ENCODE measurements at regions not wholly inside any gene's neighbourhood (a gene's known extent, or its start where the extent isn't known, plus 50 kb on each side); places are given as distances from the start of the nearest gene placed in this dataset.

DNA sequence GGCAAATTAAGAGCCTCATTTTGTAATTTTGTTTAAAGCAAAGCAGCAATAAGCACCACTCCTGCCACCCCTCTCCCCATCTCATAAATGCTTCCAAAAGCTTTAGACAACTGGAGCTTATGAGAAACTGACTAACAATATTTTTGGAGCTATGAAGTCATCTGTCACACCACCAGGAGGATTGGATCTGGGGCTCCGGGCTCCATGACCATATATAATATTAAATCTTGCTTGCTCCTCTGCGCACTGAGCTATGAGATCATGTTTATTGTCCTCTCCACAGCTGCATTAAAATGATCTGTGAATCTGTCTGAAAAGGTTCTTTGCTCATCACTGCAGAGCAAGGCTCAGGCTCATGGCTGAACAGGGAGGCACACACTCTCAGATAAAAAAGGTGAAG, 323.7 kb downstream of the ZNF621 start:
- DNase-seq, result no peak
- TF ChIP-seq, protein P1, sequence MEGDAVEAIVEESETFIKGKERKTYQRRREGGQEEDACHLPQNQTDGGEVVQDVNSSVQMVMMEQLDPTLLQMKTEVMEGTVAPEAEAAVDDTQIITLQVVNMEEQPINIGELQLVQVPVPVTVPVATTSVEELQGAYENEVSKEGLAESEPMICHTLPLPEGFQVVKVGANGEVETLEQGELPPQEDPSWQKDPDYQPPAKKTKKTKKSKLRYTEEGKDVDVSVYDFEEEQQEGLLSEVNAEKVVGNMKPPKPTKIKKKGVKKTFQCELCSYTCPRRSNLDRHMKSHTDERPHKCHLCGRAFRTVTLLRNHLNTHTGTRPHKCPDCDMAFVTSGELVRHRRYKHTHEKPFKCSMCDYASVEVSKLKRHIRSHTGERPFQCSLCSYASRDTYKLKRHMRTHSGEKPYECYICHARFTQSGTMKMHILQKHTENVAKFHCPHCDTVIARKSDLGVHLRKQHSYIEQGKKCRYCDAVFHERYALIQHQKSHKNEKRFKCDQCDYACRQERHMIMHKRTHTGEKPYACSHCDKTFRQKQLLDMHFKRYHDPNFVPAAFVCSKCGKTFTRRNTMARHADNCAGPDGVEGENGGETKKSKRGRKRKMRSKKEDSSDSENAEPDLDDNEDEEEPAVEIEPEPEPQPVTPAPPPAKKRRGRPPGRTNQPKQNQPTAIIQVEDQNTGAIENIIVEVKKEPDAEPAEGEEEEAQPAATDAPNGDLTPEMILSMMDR (IDR thresholded peaks at IDR 0.05), result no peak
- TF ChIP-seq POLR2A (IDR thresholded peaks at IDR 0.05), result no peak
- Histone ChIP-seq H3K4me3 (no peak overlapping the region), H3K27ac (no peak overlapping the region), H3K36me3 (ENCODE audit: low read depth, missing control alignments) (no peaks in the 10 kb centered on the region), H3K9me3 (no peaks in the 10 kb centered on the region), H3K4me1 (no peaks in the 10 kb centered on the region), H3K27me3 (no peaks in the 10 kb centered on the region)
- intact Hi-C loops (cut with DNase I; ENCODE audit: low total_unique reads), result no loop called here
- 91 to 94% methylated on average over 2 of the region's 2 CpGs for WGBS, 2 donors

DNA sequence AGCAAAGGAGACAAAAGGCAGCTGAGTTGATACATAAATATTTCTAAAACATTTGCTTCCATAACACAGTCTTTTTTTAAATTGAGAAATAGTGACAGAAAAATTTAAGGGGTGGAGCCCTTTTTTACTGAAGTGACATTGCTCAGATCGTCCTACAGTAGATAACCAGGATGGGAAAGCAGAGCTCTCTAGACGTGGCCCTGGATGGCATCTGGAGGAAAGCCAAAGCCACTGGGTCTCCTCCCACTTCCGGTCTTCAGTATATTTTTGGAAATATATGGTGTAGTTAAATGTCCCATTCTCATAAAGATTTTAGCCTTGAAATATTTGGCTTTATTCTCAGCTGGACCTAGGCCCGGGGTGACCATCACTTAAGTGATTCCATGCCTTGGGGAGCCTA, 326.1 kb downstream of the ZNF621 start:
- no peaks in the 10 kb centered on the region for H3K36me3 ChIP-seq (ENCODE audit: low read depth, missing control alignments)
- H3K4me3 ChIP-seq, result no peak overlapping the region
- intact Hi-C loops (cut with DNase I; ENCODE audit: low total_unique reads), result no loop called here
- no peaks in the 10 kb centered on the region for H3K9me3 ChIP-seq
- no peaks in the 10 kb centered on the region for H3K27me3 ChIP-seq
- H3K4me1 ChIP-seq, result no peaks in the 10 kb centered on the region
- no peak overlapping the region for H3K27ac ChIP-seq
- DNase-seq, result no peak
- WGBS, 2 donors, result 52 to 57% methylated on average over 4 of the region's 4 CpGs
- TF ChIP-seq POLR2A (IDR thresholded peaks at IDR 0.05), result no peak

DNA sequence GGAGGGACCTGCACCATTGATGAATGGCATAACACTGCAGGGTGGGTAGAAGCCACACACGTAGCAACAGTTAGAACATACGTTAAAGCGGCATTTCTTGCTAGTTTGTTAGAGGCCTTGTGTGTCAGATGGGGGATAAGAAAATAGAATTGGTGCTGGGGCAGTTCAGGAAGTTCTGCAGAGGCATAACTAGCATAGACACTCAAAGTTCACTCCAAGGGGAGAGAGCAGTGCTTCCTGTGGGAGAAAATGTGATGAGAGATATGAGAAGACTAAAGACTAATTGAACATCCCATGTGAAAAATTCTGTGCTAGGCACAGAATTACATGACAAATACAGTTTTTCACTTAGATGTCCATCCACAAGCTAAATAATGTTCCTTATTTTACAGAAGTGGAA, 327.1 kb downstream of the ZNF621 start:
- intact Hi-C loops (cut with DNase I; ENCODE audit: low total_unique reads), result no loop called here
- H3K4me3 ChIP-seq, result no peak overlapping the region
- no peaks in the 10 kb centered on the region for H3K4me1 ChIP-seq
- no peaks in the 10 kb centered on the region for H3K27me3 ChIP-seq
- H3K9me3 ChIP-seq, result no peaks in the 10 kb centered on the region
- no peak for DNase-seq
- WGBS, 2 donors, result 87 to 93% methylated on average over 3 of the region's 3 CpGs
- no peaks in the 10 kb centered on the region for H3K36me3 ChIP-seq (ENCODE audit: low read depth, missing control alignments)
- no peak overlapping the region for H3K27ac ChIP-seq
- no peak for TF ChIP-seq POLR2A (IDR thresholded peaks at IDR 0.05)
- TF ChIP-seq, protein P1 (IDR thresholded peaks at IDR 0.05), result no peak

DNA sequence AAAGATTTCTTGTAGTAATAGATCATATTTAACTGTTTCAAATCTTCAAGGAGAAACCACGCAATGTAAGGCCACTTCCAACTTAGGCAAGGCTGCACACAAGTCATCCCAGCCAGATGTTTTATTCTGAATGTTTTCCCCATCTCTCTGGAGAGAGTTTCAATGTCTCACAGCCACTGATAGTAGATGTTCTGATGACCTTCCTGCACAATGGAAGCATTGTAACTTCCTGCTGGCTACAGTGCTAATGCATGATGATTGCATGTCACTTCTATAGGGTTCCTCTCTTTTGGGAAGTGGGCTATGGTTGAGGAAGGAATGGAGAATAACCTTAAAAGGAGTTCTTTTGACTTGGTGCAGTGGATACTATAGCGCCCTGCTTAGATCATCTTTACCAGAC, 328.0 kb downstream of the ZNF621 start:
- intact Hi-C loops (cut with DNase I; ENCODE audit: low total_unique reads), result no loop called here
- no peak overlapping the region for H3K27ac ChIP-seq

DNA sequence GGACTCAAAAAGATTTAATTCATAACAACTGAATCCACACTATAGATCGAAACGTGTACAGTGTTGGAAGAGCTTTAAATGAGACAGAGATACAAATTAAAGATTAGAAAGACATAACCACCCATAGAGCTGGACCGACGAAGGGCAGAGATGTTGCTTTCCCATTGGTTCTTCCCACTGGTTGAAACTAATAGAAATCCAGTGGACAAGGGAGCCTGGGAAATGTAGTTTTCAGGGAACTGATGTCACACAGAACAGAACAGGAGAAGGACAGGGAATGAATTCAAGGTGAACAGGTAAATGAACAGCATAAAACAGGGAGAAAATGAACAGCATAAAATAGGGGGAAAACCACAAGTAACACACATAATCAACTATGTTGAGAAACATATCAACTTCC, 328.7 kb downstream of the ZNF621 start:
- TF ChIP-seq, protein P1 (IDR thresholded peaks at IDR 0.05), result no peak
- TF ChIP-seq POLR2A (IDR thresholded peaks at IDR 0.05), result no peak
- Histone ChIP-seq H3K27me3 (no peaks in the 10 kb centered on the region), H3K27ac (no peak overlapping the region), H3K36me3 (ENCODE audit: low read depth, missing control alignments) (no peaks in the 10 kb centered on the region), H3K4me3 (no peak overlapping the region), H3K9me3 (no peaks in the 10 kb centered on the region), H3K4me1 (no peaks in the 10 kb centered on the region)
- no peak for DNase-seq
- intact Hi-C loops (cut with DNase I; ENCODE audit: low total_unique reads), result no loop called here
- 90 to 92% methylated on average over 4 of the region's 4 CpGs for WGBS, 2 donors

More for the DNA sequence above, 328.0 kb downstream of the ZNF621 start:
- H3K4me1 ChIP-seq, result no peaks in the 10 kb centered on the region
- 84 to 87% methylated on average over 2 of the region's 2 CpGs for WGBS, 2 donors
- TF ChIP-seq, protein P1 (IDR thresholded peaks at IDR 0.05), result no peak
- no peak for TF ChIP-seq POLR2A (IDR thresholded peaks at IDR 0.05)
- DNase-seq, result no peak
- H3K9me3 ChIP-seq, result no peaks in the 10 kb centered on the region
- no peaks in the 10 kb centered on the region for H3K36me3 ChIP-seq (ENCODE audit: low read depth, missing control alignments)
- H3K27me3 ChIP-seq, result no peaks in the 10 kb centered on the region
- no peak overlapping the region for H3K4me3 ChIP-seq

Data from testis (tissue), 2 donors.